Right lobe of liver (tissue), 6 donors: ENCODE measurements at regions not wholly inside any gene's neighbourhood (a gene's known extent, or its start where the extent isn't known, plus 50 kb on each side); places are given as distances from the start of the nearest gene placed in this dataset.

ENCODE experiments used
- ATAC-seq, 4 donors: fragments of 200-7000 bp; cut with Tn5 transposase; one replicate each; pipeline ENCODE4 v1.9.1; 2020; ENCODE audit warnings: mild to moderate bottlenecking in 4 of 4, moderate library complexity in 4 of 4
- DNase-seq, 3 donors: peaks; one replicate each; pipeline ENCODE4 v3.0.0-alpha.2; 2020
- H3K27ac ChIP-seq, 3 donors: fragments of 200-600 bp; one replicate each; pipeline ENCODE4 v1.8.0; 2022
- H3K27me3 ChIP-seq, 2 donors: fragments of 200-600 bp; one replicate each; pipeline ENCODE4 v1.8.0; 2022
- H3K36me3 ChIP-seq, 4 donors: fragments of 200-600 bp; sonication (generic) in 1 of 4; one replicate each; pipeline versions ENCODE4 v1.5.1 to v1.8.0; 2017 to 2022; ENCODE audit warnings: control low read depth in 1 of 4
- H3K4me1 ChIP-seq, 4 donors: fragments of 200-600 bp; sonication (generic) in 1 of 4; one replicate each; pipeline versions ENCODE4 v1.5.1 to v1.8.0; 2017 to 2022; ENCODE audit warnings: control low read depth in 1 of 4
- H3K4me3 ChIP-seq, 3 donors: fragments of 200-600 bp; one replicate each; pipeline ENCODE4 v1.8.0; 2022
- H3K9me3 ChIP-seq, 4 donors: fragments of 200-600 bp; sonication (generic) in 1 of 4; one replicate each; pipeline versions ENCODE4 v1.5.1 to v1.8.0; 2017 to 2022; ENCODE audit warnings: control low read depth in 1 of 4
- POLR2A ChIP-seq: fragments of 450-650 bp; IDR thresholded peaks from one replicate; pipeline ENCODE4 v1.6.1; 2017; ENCODE audit warnings: antibody characterized with exemption, mild to moderate bottlenecking
- WGBS: methylation state at CpG from one replicate; pipeline ENCODE4 v1.1.6; 2018; ENCODE audit warnings: low coverage, low lambda C conversion rate; ENCODE audit not compliant: insufficient coverage; ENCODE audit errors: missing lambda C conversion rate; 5-methylcytosine and 5-hydroxymethylcytosine counted together
- intact Hi-C, 2 donors: fragments of 100-400 bp; cut with DNase I; formaldehyde crosslinking; loops; one replicate each; pipeline versions ENCODE4 v1.11.2 to v1.14.1; 2022
- TF ChIP-seq, protein P1 (sequence below), 4 donors: fragments of 200-600 bp in 3 of 4; fragments of 450-650 bp in 1 of 4; IDR thresholded peaks; one replicate each; pipeline versions ENCODE4 v1.5.1 to v1.8.0; 2016 to 2022; ENCODE audit warnings: antibody characterized with exemption in 4 of 4, mild to moderate bottlenecking in 2 of 4
- donor health status: DM: no; HTN: yes; CAD: no.
- donor health status: DM: no; HTN: no; CAD: no.
- donor health status: DM: no; HTN: no; CAD: no.
- donor health status: DM: no; HTN: yes; CAD: no.
- donor health status: DM: no; HTN: yes; CAD: no.

DNA sequence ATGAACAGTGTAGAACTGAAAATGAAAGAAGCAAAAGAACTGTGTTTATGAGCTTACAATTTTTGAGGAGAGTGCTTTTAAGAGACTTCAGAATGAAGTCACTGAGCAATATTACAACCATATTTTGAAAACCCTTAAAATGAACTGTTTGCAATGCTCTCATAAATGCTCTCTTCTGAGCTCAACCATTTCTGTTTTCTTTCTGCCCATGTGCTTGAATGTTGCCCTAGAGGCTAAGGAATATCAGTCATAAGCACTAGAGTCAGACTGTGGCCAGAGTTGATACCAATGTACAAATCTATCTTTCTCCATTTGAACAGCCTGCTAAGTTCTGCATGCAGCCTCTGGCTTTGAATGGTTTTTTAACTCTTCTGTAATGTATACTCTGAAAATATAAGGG lies 1092.8 kb downstream of the PCDH9 start:
- Histone ChIP-seq H3K4me1 (no peaks in the 10 kb centered on the region), H3K27ac (no peak overlapping the region), H3K27me3 (no peaks in the 10 kb centered on the region), H3K36me3 (no peaks in the 10 kb centered on the region), H3K9me3 (no peaks in the 10 kb centered on the region), H3K4me3 (no peak overlapping the region)
- ATAC-seq (no peak), DNase-seq (no peak)
- intact Hi-C loops, result no loop called here
- no peak for TF ChIP-seq POLR2A
- TF ChIP-seq, protein P1, sequence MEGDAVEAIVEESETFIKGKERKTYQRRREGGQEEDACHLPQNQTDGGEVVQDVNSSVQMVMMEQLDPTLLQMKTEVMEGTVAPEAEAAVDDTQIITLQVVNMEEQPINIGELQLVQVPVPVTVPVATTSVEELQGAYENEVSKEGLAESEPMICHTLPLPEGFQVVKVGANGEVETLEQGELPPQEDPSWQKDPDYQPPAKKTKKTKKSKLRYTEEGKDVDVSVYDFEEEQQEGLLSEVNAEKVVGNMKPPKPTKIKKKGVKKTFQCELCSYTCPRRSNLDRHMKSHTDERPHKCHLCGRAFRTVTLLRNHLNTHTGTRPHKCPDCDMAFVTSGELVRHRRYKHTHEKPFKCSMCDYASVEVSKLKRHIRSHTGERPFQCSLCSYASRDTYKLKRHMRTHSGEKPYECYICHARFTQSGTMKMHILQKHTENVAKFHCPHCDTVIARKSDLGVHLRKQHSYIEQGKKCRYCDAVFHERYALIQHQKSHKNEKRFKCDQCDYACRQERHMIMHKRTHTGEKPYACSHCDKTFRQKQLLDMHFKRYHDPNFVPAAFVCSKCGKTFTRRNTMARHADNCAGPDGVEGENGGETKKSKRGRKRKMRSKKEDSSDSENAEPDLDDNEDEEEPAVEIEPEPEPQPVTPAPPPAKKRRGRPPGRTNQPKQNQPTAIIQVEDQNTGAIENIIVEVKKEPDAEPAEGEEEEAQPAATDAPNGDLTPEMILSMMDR (IDR thresholded peaks at IDR 0.05), result no peak

DNA sequence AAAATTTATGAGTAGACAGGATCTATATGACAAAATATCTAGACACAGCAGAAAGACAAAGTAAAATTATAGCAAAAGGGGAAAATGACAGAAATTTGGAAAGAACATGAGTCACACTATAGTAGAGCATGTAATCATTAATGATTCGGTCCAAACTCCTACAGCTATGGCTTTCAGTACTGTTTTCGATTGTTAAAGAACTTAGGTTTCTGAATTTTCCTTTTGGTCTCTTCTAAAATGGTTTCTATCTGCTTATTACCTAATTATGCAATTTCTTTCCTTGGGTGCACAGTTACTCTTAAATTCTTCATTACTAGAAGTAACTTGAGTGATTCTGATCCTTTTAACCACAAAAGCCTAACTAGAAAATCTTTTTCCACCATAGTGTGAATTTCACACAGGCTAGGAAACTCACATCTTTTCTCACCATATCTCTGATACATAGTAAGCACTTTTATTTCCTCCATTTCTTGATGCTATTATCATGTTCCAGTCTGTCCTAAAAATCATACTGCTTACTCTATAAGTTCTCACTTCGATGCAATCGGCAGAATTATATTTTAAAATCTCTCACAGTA lies 1101.4 kb downstream of the PCDH9 start:
- WGBS, result 66% methylated on average over 4 of the region's 4 CpGs
- Histone ChIP-seq H3K27me3 (no peaks in the 10 kb centered on the region), H3K27ac (no peak overlapping the region), H3K36me3 (no peaks in the 10 kb centered on the region), H3K9me3 (no peaks in the 10 kb centered on the region), H3K4me1 (no peaks in the 10 kb centered on the region), H3K4me3 (no peak overlapping the region)
- DNase-seq (no peak), ATAC-seq (no peak)
- intact Hi-C loops, result no loop called here
- TF ChIP-seq, protein P1 (IDR thresholded peaks at IDR 0.05), result no peak
- no peak for TF ChIP-seq POLR2A

DNA sequence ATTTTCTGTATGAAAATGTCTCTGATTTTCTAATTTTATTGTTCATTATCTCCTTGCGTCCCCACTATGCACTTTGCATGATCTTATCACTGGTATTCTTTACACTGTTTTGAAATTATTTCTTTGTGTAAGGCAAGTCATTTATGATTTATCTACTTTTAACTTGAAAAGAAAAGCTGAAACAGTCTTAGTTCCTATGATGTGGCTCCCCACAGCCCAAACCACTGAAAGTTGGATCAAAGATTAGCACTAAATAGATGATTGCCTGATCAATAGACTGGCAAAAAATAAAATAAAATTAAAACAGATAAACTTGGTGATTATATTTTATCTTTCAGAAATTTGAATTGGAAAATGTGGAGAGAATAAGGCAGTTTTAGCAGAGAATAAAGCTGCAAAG lies 1101.9 kb downstream of the PCDH9 start:
- intact Hi-C loops, result no loop called here
- no peaks in the 10 kb centered on the region for H3K27me3 ChIP-seq
- H3K4me1 ChIP-seq, result no peaks in the 10 kb centered on the region
- ATAC-seq (no peak), DNase-seq (no peak)
- no peaks in the 10 kb centered on the region for H3K9me3 ChIP-seq
- TF ChIP-seq, protein P1 (IDR thresholded peaks at IDR 0.05), result no peak
- no peak for TF ChIP-seq POLR2A
- WGBS, result 50% methylated on average over 1 of the region's 1 CpG
- H3K27ac ChIP-seq, result no peak overlapping the region
- no peaks in the 10 kb centered on the region for H3K36me3 ChIP-seq
- no peak overlapping the region for H3K4me3 ChIP-seq

DNA sequence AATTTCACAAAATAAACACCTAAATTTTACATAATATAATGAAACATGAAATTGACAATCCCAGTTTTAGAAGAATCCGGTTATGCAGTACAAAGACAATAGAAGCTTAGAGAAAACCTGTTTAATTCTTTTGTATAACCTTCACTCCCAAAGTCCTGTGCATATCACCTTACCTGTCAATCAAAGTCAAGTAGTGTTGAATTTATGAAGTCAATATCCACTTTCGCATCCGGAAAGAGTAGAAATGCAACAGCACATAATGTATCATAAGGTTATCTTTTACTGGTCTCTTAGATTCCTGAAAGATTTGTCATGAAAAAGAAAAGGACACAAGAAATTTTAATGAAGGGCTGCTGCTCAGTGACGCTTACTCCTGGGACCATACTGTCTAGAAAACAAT lies 1112.6 kb downstream of the PCDH9 start:
- no peak for ATAC-seq
- intact Hi-C loops, result no loop called here
- WGBS, result 44% methylated on average over 4 of the region's 4 CpGs
- Histone ChIP-seq H3K9me3 (no peaks in the 10 kb centered on the region), H3K27ac (no peak overlapping the region), H3K4me1 (peaks cover 0 to 3% (median 0%) of the 10 kb centered on the region in 4 donors), H3K4me3 (no peak overlapping the region), H3K36me3 (no peaks in the 10 kb centered on the region), H3K27me3 (no peaks in the 10 kb centered on the region)
- DNase-seq, result no peak
- TF ChIP-seq, protein P1 (IDR thresholded peaks at IDR 0.05), result no peak
- no peak for TF ChIP-seq POLR2A

DNA sequence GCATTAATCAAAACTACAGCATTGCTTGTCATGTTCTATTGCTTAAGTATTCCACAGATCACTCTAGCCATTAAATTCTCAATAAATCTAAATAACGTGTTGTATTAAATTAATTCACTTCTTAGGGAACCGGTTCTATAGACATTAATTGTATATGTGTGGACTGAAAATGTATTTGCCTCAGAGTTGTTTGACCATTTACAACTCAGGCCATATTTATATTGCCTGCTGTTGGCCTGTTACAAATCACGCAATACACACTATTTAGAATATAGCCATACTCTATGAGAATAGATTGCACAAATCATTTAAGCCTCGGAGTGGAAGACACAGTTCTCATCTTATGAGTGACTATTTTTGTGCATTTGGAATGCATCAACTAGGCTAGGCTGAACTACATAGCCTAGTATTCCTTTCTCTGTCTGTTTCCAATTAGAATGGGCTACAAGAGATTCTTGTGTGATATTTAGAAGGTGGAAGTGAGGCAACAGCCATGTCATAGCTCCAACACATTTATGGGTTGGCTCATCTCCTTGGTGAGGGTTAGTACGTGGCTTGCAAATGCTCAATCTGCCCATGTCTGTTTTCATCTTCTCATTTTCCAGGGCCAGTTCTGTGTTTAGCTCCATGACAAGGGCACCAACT lies 1116.1 kb downstream of the PCDH9 start:
- 58% methylated on average over 5 of the region's 5 CpGs for WGBS
- no peaks in the 10 kb centered on the region for H3K36me3 ChIP-seq

More for the DNA sequence above, 1116.1 kb downstream of the PCDH9 start:
- intact Hi-C loops, result no loop called here
- no peak for TF ChIP-seq POLR2A
- TF ChIP-seq, protein P1 (IDR thresholded peaks at IDR 0.05), result no peak
- Histone ChIP-seq H3K4me3 (no peak overlapping the region), H3K27me3 (no peaks in the 10 kb centered on the region), H3K9me3 (no peaks in the 10 kb centered on the region), H3K4me1 (no peaks in the 10 kb centered on the region), H3K27ac (no peak overlapping the region)
- DNase-seq (no peak), ATAC-seq (no peak)
